ENCODE measurements at regions not wholly inside any gene's neighbourhood (a gene's known extent, or its start where the extent isn't known, plus 50 kb on each side); places are given as distances from the start of the nearest gene placed in this dataset.

- H3K79me2 ChIP-seq (ENCODE audit: control insufficient read depth, insufficient read depth, low read length): no peaks in the 10 kb centered on the region
- intact Hi-C loops (cut with micrococcal nuclease): no loop called here
- H3K4me1 ChIP-seq (ENCODE audit: control insufficient read depth in 2 of 2, insufficient read depth in 2 of 2, low read length in 2 of 2): no peaks in the 10 kb centered on the region
- TF ChIP-seq CTCF (IDR thresholded peaks at IDR 0.05): no peak
- TF ChIP-seq EZH2 (IDR thresholded peaks at IDR 0.05; ENCODE audit: borderline replicate concordance, insufficient read depth, low read depth, low read length, poor library complexity, severe bottlenecking): no peak
- ChIA-PET CTCF (interaction anchor here (0.6 kb wide), 1 partner anchor 18 kb away, joined by 3 read pairs; no protein-coding TSS in a partner anchor), POLR2A (no interaction called here)
- H3K9me3 ChIP-seq (ENCODE audit: control extremely low read depth in 1 of 3, control insufficient read depth in 2 of 3, insufficient read depth in 1 of 3, low read length in 2 of 3): no peaks in the 10 kb centered on the region
- H4K20me1 ChIP-seq (ENCODE audit: control insufficient read depth, insufficient read depth, low read length, poor library complexity, severe bottlenecking): no peaks in the 10 kb centered on the region
- Mint-ChIP-seq H3K9me3 (ENCODE audit: insufficient read depth) (no peaks in the 10 kb centered on the region), H3K27ac (no peak overlapping the region), H3K27me3 (peaks cover 10% of the 10 kb centered on the region), H3K4me3 (no peak overlapping the region), H3K4me1 (peaks cover 3% of the 10 kb centered on the region)
- no peak for DNase-seq
- no peak overlapping the region for H3K4me3 ChIP-seq (ENCODE audit: control extremely low read depth in 1 of 5, extremely low read depth in 1 of 5, insufficient read depth in 1 of 5, low read depth in 2 of 5, low read length in 4 of 5)
- no peaks in the 10 kb centered on the region for H3K36me3 ChIP-seq (replicated peaks in 1 of 2; ENCODE audit: control extremely low read depth in 1 of 2, control insufficient read depth in 1 of 2, extremely low read depth in 1 of 2, insufficient read depth in 2 of 2, low read length in 1 of 2)
- H3K27me3 ChIP-seq (replicated peaks in 1 of 4; ENCODE audit: control extremely low read depth in 1 of 4, control insufficient read depth in 3 of 4, insufficient read depth in 4 of 4, low read length in 3 of 4): peaks cover 0 to 2% (median 0%) of the 10 kb centered on the region in 4 experiments
- H3K27ac ChIP-seq (ENCODE audit: low read length in 2 of 2): no peak overlapping the region
- ATAC-seq (ENCODE audit: low read depth): no peak
- WGBS (ENCODE audit: insufficient coverage): 93% methylated on average over 11 of the region's 14 CpGs
- H3K9ac ChIP-seq (ENCODE audit: low read length): no peak overlapping the region
- H3K4me2 ChIP-seq (replicated peaks; ENCODE audit: low read depth, low read length, poor library complexity, severe bottlenecking): no peak overlapping the region
- H2AFZ ChIP-seq (ENCODE audit: insufficient read depth, low read depth, low read length, poor library complexity, severe bottlenecking): no peak overlapping the region
Measured at GRCh38 chr10:30558411-30558810, 71.1 kb downstream of the LYZL2 start.

GRCh38 chr10:30557884-30558283 is 71.7 kb downstream of the LYZL2 start:
- no peak overlapping the region for H2AFZ ChIP-seq (ENCODE audit: insufficient read depth, low read depth, low read length, poor library complexity, severe bottlenecking)
- H3K4me2 ChIP-seq (replicated peaks; ENCODE audit: low read depth, low read length, poor library complexity, severe bottlenecking): no peak overlapping the region
- no peak overlapping the region for H3K27ac ChIP-seq (ENCODE audit: low read length in 2 of 2)
- H3K27ac Mint-ChIP-seq: no peak overlapping the region
- H3K4me3 Mint-ChIP-seq: no peak overlapping the region
- no peaks in the 10 kb centered on the region for H3K4me1 ChIP-seq (ENCODE audit: control insufficient read depth in 2 of 2, insufficient read depth in 2 of 2, low read length in 2 of 2)
- H3K9me3 Mint-ChIP-seq (ENCODE audit: insufficient read depth): no peaks in the 10 kb centered on the region
- no peak for TF ChIP-seq EZH2 (IDR thresholded peaks at IDR 0.05; ENCODE audit: borderline replicate concordance, insufficient read depth, low read depth, low read length, poor library complexity, severe bottlenecking)
- no peak for TF ChIP-seq CTCF (IDR thresholded peaks at IDR 0.05)
- H3K27me3 Mint-ChIP-seq: peaks cover 6% of the 10 kb centered on the region
- ATAC-seq (ENCODE audit: low read depth) (no peak), DNase-seq (no peak)
- H4K20me1 ChIP-seq (ENCODE audit: control insufficient read depth, insufficient read depth, low read length, poor library complexity, severe bottlenecking): no peaks in the 10 kb centered on the region
- H3K27me3 ChIP-seq (replicated peaks in 1 of 4; ENCODE audit: control extremely low read depth in 1 of 4, control insufficient read depth in 3 of 4, insufficient read depth in 4 of 4, low read length in 3 of 4): peaks cover 0 to 2% (median 0%) of the 10 kb centered on the region in 4 experiments
- no peak overlapping the region for H3K4me3 ChIP-seq (ENCODE audit: control extremely low read depth in 1 of 5, extremely low read depth in 1 of 5, insufficient read depth in 1 of 5, low read depth in 2 of 5, low read length in 4 of 5)
- H3K79me2 ChIP-seq (ENCODE audit: control insufficient read depth, insufficient read depth, low read length): no peaks in the 10 kb centered on the region
- CTCF ChIA-PET: interaction anchor here (1.5 kb wide), 1 partner anchor 12 kb away, joined by 3 read pairs; no protein-coding TSS in a partner anchor
- POLR2A ChIA-PET: no interaction called here
- WGBS (ENCODE audit: insufficient coverage): 98% methylated on average over 7 of the region's 8 CpGs
- no peak overlapping the region for H3K9ac ChIP-seq (ENCODE audit: low read length)
- intact Hi-C loops (cut with micrococcal nuclease): no loop called here
- H3K36me3 ChIP-seq (replicated peaks in 1 of 2; ENCODE audit: control extremely low read depth in 1 of 2, control insufficient read depth in 1 of 2, extremely low read depth in 1 of 2, insufficient read depth in 2 of 2, low read length in 1 of 2): no peaks in the 10 kb centered on the region
- H3K9me3 ChIP-seq (ENCODE audit: control extremely low read depth in 1 of 3, control insufficient read depth in 2 of 3, insufficient read depth in 1 of 3, low read length in 2 of 3): no peaks in the 10 kb centered on the region
- H3K4me1 Mint-ChIP-seq: peaks cover 3% of the 10 kb centered on the region

All from B cell (primary cell).